HepG2 (cell line): ENCODE measurements at regions not wholly inside any gene's neighbourhood (a gene's known extent, or its start where the extent isn't known, plus 50 kb on each side); places are given as distances from the start of the nearest gene placed in this dataset.

Experiments used
- ATAC-seq: fragments of 200-7000 bp; cut with Tn5 transposase; 3 replicates; pipeline ENCODE4 v1.9.1; 2020; ENCODE audit warnings: mild to moderate bottlenecking, moderate library complexity
- BruUV-seq: library from RNA; stranded (reverse); fragments of 400-500 nt; replicated peaks from 2 replicates; lab custom pipeline; 2021; lab: Mats Ljungman, UMichigan
- CTCF ChIA-PET: fragments of 300-600 bp; formaldehyde crosslinking; extraction: SDS; loops from one replicate; lab custom pipeline; 2021; ENCODE audit warnings: low total read pairs, inconsistent platforms, low intra/inter-chr PET ratio; lab: Yijun Ruan, JAX
- POLR2A ChIA-PET: fragments of 350-600 bp; sonication (Branson Sonifier 250); formaldehyde crosslinking; loops from one replicate; lab custom pipeline; 2020; ENCODE audit warnings: antibody characterized with exemption, inconsistent platforms; lab: Yijun Ruan, JAX
- DNase-seq: peaks from one replicate; pipeline ENCODE4 v3.0.0-alpha.2; 2015; ENCODE audit warnings: low spot score
- FAIRE-seq: peaks from 3 replicates; lab custom pipeline; 2011; peaks lifted over from hg19 to GRCh38; lab: Jason Lieb, UNC
- H2AFZ ChIP-seq: one replicate; pipeline ENCODE4 v1.6.1; 2011; ENCODE audit warnings: low read length, inconsistent platforms
- H3K27ac ChIP-seq: fragments of 300-600 bp; 3 replicates; pipeline ENCODE4 v1.8.0; 2011; ENCODE audit warnings: mixed run types, mild to moderate bottlenecking, mixed read lengths, low read length, inconsistent platforms; ENCODE audit not compliant: insufficient read depth; ENCODE audit errors: extremely low read length
- H3K27me3 ChIP-seq, 2 experiments: fragments of 200-600 bp in 1 of 2; 2 replicates in 1 of 2; 3 replicates in 1 of 2; pipeline versions ENCODE4 v1.6.0 to v1.8.0; 2011; ENCODE audit warnings: low read length in 2 of 2, mild to moderate bottlenecking in 2 of 2, moderate library complexity in 2 of 2, inconsistent platforms in 1 of 2; ENCODE audit not compliant: insufficient read depth in 2 of 2, control insufficient read depth in 1 of 2
- H3K36me3 ChIP-seq, 2 experiments: fragments of 200-600 bp in 1 of 2; replicated peaks in 1 of 2; 2 replicates in 1 of 2; 3 replicates in 1 of 2; pipeline versions ENCODE4 v1.5.1 to v1.8.0; 2011; ENCODE audit warnings: low read length in 2 of 2, inconsistent platforms in 1 of 2; ENCODE audit not compliant: insufficient read depth in 2 of 2, control insufficient read depth in 1 of 2
- H3K4me1 ChIP-seq: 2 replicates; pipeline ENCODE4 v1.5.1; 2012; ENCODE audit warnings: low read length, inconsistent platforms; ENCODE audit not compliant: insufficient read depth
- H3K4me2 ChIP-seq: 2 replicates; pipeline ENCODE4 v1.6.0; 2011; ENCODE audit warnings: low read depth, low read length, inconsistent platforms
- H3K4me3 ChIP-seq, 3 experiments: fragments of 200-600 bp in 1 of 3; sonication (generic), shearing (Covaris generic) in 1 of 3; replicated peaks in 1 of 3; 2 replicates each; pipeline ENCODE4 v1.5.1; 2011 to 2016; ENCODE audit warnings: low read length in 3 of 3, inconsistent platforms in 2 of 3, low read depth in 2 of 3, mild to moderate bottlenecking in 2 of 3, control low read depth in 1 of 3, mixed read lengths in 1 of 3; ENCODE audit not compliant: insufficient read depth in 1 of 3
- H3K79me2 ChIP-seq: one replicate; pipeline ENCODE4 v1.6.1; 2011; ENCODE audit warnings: low read length, inconsistent platforms; ENCODE audit not compliant: insufficient read depth
- H3K9ac ChIP-seq: 2 replicates; pipeline ENCODE4 v1.6.0; 2011; ENCODE audit warnings: mild to moderate bottlenecking, low read depth, low read length, inconsistent platforms; ENCODE audit not compliant: insufficient read depth
- H3K9me3 ChIP-seq: 2 replicates; pipeline ENCODE4 v1.5.1; 2012; ENCODE audit warnings: mild to moderate bottlenecking, low read length
- H4K20me1 ChIP-seq: 2 replicates; pipeline ENCODE4 v1.6.0; 2011; ENCODE audit warnings: inconsistent platforms, mild to moderate bottlenecking, low read length, moderate library complexity; ENCODE audit not compliant: insufficient read depth
- RARA ChIP-seq: IDR thresholded peaks from 2 replicates; pipeline ENCODE4 v1.6.1; 2016; ENCODE audit warnings: missing genetic modification reagents, missing compliant biosample characterization
- U2AF1 ChIP-seq: fragments of 200-400 bp; formaldehyde crosslinking; optimal IDR thresholded peaks from 2 replicates; pipeline ENCODE3; 2017; ENCODE audit warnings: mild to moderate bottlenecking, low read depth, low read length
- ZNF296 ChIP-seq: sonication (generic); formaldehyde crosslinking; conservative IDR thresholded peaks from 2 replicates; pipeline ENCODE4 v1.5.0; 2020; ENCODE audit warnings: mild to moderate bottlenecking, missing genetic modification reagents
- ZNF512 ChIP-seq: sonication (generic); formaldehyde crosslinking; IDR thresholded peaks from 2 replicates; pipeline ENCODE4 v1.4.0; 2020; ENCODE audit warnings: mild to moderate bottlenecking, missing genetic modification reagents
- ZNF891 ChIP-seq: sonication (generic); formaldehyde crosslinking; IDR thresholded peaks from 2 replicates; pipeline ENCODE4 v1.5.0; 2020; ENCODE audit warnings: mild to moderate bottlenecking, missing genetic modification reagents
- WGBS: methylation state at CpG from one replicate; pipeline ENCODE4 v1.1.6; 2017; ENCODE audit warnings: low lambda C conversion rate; 5-methylcytosine and 5-hydroxymethylcytosine counted together
- in situ Hi-C: cut with HindIII; loops from 2 replicates; pipeline ENCODE4 v1.10.0; 2017; ENCODE audit warnings: low pct_unique_long_range_greater_than_20kb; ENCODE audit not compliant: extremely low pct_ligation_motif_present
- intact Hi-C: fragments of 100-400 bp; cut with micrococcal nuclease; formaldehyde crosslinking; loops from one replicate; pipeline ENCODE4 v1.10.0; 2022; ENCODE audit not compliant: unreplicated experiment
- TF ChIP-seq, protein P1 (sequence below): sonication (generic); formaldehyde crosslinking; IDR thresholded peaks from 2 replicates; pipeline ENCODE4 v1.4.0; 2020; ENCODE audit warnings: missing genetic modification reagents
- TF ChIP-seq, protein P2 (sequence below): sonication (generic); formaldehyde crosslinking; IDR thresholded peaks from 2 replicates; pipeline ENCODE4 v1.5.0; 2020; ENCODE audit warnings: mild to moderate bottlenecking, missing genetic modification reagents
- TF ChIP-seq, protein P3 (sequence below): sonication (generic); formaldehyde crosslinking; IDR thresholded peaks from 2 replicates; pipeline ENCODE4 v1.9.0; 2021; ENCODE audit warnings: missing genetic modification reagents, borderline replicate concordance

DNA sequence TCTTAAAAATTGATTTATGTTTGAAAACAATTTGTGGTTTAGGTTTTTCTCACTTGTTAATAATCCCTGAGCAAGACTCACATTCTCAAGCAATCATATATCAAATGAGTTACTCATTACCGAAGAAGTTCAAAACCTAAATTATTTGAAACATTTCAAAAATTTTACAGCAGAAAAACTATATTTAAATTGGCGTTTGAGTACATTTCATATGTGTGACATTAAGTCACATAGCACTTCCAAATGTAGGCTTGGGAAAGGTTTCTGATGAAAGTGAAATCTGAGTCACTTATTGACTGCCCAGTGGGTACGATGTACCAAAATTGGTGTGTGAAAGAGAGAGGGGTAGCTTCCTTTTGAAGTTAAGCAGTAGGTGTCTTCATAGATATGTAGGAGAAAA is 411.4 kb upstream of the SGCD start:
- TF ChIP-seq U2AF1: no peak
- no peak for TF ChIP-seq ZNF512 (CRISPR knock-in tag)
- no peak for TF ChIP-seq ZNF296 (CRISPR knock-in tag)
- TF ChIP-seq, protein P1, sequence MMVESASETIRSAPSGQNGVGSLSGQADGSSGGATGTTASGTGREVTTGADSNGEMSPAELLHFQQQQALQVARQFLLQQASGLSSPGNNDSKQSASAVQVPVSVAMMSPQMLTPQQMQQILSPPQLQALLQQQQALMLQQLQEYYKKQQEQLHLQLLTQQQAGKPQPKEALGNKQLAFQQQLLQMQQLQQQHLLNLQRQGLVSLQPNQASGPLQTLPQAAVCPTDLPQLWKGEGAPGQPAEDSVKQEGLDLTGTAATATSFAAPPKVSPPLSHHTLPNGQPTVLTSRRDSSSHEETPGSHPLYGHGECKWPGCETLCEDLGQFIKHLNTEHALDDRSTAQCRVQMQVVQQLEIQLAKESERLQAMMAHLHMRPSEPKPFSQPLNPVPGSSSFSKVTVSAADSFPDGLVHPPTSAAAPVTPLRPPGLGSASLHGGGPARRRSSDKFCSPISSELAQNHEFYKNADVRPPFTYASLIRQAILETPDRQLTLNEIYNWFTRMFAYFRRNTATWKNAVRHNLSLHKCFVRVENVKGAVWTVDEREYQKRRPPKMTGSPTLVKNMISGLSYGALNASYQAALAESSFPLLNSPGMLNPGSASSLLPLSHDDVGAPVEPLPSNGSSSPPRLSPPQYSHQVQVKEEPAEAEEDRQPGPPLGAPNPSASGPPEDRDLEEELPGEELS (CRISPR knock-in tag): no peak
- H3K79me2 ChIP-seq: no peaks in the 10 kb centered on the region
- no peaks in the 10 kb centered on the region for H3K4me1 ChIP-seq
- H3K4me2 ChIP-seq: no peak overlapping the region
- FAIRE-seq (no peak), ATAC-seq (no peak), DNase-seq (no peak)
- H3K27ac ChIP-seq: no peak overlapping the region
- H3K4me3 ChIP-seq: no peak overlapping the region
- no peaks in the 10 kb centered on the region for H3K36me3 ChIP-seq
- no peak overlapping the region for H3K9ac ChIP-seq
- 1% methylated on average over 3 of the region's 3 CpGs for WGBS
- H3K9me3 ChIP-seq: no peaks in the 10 kb centered on the region
- no TSS peak for BruUV-seq
- in situ Hi-C loops: no loop called here
- CTCF ChIA-PET: no interaction called here
- H4K20me1 ChIP-seq: no peaks in the 10 kb centered on the region
- POLR2A ChIA-PET: no interaction called here
- no peak overlapping the region for H2AFZ ChIP-seq
- no peaks in the 10 kb centered on the region for H3K27me3 ChIP-seq
- intact Hi-C loops: no loop called here

DNA sequence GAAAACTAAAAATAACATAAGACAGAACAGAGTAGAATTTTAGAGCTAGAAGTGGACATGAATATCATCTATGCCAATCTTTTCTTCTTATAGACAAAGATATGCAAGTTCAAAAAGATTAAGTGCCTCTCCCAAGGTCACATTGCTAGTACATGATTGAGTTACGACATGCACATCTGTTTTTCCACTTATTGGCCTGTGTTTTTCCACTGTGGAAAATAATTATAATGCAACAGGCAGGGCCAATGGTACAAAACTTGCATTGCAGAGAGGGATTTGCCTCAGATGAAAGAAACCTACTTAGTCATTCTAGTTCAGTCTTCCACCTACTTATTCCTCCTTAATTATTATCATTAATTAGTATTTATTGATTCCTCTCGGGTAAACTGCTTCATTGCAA is 407.8 kb upstream of the SGCD start:
- Histone ChIP-seq H3K27me3 (no peaks in the 10 kb centered on the region; a peak in 1 of 5 replicates), H3K4me3 (no peak overlapping the region), H3K27ac (no peak overlapping the region), H3K79me2 (no peaks in the 10 kb centered on the region), H3K9me3 (no peaks in the 10 kb centered on the region), H3K9ac (no peak overlapping the region), H2AFZ (no peak overlapping the region), H4K20me1 (no peaks in the 10 kb centered on the region), H3K36me3 (no peaks in the 10 kb centered on the region), H3K4me1 (no peaks in the 10 kb centered on the region), H3K4me2 (no peak overlapping the region)
- BruUV-seq: no TSS peak
- POLR2A ChIA-PET: no interaction called here
- 2% methylated on average over 2 of the region's 2 CpGs for WGBS
- intact Hi-C loops: no loop called here
- no peak for FAIRE-seq
- in situ Hi-C loops: no loop called here
- no peak for DNase-seq
- no peak for ATAC-seq
- CTCF ChIA-PET: no interaction called here
- TF ChIP-seq, protein P2, sequence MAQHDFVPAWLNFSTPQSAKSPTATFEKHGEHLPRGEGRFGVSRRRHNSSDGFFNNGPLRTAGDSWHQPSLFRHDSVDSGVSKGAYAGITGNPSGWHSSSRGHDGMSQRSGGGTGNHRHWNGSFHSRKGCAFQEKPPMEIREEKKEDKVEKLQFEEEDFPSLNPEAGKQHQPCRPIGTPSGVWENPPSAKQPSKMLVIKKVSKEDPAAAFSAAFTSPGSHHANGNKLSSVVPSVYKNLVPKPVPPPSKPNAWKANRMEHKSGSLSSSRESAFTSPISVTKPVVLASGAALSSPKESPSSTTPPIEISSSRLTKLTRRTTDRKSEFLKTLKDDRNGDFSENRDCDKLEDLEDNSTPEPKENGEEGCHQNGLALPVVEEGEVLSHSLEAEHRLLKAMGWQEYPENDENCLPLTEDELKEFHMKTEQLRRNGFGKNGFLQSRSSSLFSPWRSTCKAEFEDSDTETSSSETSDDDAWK: no peak
- TF ChIP-seq RARA: no peak
- TF ChIP-seq, protein P3, sequence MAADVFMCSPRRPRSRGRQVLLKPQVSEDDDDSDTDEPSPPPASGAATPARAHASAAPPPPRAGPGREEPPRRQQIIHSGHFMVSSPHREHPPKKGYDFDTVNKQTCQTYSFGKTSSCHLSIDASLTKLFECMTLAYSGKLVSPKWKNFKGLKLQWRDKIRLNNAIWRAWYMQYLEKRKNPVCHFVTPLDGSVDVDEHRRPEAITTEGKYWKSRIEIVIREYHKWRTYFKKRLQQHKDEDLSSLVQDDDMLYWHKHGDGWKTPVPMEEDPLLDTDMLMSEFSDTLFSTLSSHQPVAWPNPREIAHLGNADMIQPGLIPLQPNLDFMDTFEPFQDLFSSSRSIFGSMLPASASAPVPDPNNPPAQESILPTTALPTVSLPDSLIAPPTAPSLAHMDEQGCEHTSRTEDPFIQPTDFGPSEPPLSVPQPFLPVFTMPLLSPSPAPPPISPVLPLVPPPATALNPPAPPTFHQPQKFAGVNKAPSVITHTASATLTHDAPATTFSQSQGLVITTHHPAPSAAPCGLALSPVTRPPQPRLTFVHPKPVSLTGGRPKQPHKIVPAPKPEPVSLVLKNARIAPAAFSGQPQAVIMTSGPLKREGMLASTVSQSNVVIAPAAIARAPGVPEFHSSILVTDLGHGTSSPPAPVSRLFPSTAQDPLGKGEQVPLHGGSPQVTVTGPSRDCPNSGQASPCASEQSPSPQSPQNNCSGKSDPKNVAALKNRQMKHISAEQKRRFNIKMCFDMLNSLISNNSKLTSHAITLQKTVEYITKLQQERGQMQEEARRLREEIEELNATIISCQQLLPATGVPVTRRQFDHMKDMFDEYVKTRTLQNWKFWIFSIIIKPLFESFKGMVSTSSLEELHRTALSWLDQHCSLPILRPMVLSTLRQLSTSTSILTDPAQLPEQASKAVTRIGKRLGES (CRISPR knock-in tag): no peak
- TF ChIP-seq ZNF891: no peak
